ENCODE measurements at regions not wholly inside any gene's neighbourhood (a gene's known extent, or its start where the extent isn't known, plus 50 kb on each side); places are given as distances from the start of the nearest gene placed in this dataset.

DNA sequence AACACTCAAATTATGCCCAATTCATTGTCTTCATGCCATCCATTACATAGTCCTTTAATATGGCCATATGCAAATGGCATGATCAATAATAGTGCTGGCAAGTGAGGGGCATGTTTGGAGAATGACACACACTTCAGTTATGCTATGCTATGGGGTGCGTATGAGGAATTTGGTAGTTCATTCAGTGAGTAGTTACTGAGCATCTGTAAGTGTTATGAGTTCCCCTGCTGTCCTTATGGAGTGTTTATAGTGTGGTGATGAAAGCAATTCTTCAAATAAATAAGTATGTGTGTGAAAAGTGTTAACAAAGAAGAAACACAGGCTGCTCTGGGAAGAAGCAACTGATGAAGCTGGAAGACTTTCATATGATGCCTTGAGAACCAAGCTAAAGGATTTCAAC is 383.7 kb upstream of the SLC14A2 start:
- TF ChIP-seq, protein P1, sequence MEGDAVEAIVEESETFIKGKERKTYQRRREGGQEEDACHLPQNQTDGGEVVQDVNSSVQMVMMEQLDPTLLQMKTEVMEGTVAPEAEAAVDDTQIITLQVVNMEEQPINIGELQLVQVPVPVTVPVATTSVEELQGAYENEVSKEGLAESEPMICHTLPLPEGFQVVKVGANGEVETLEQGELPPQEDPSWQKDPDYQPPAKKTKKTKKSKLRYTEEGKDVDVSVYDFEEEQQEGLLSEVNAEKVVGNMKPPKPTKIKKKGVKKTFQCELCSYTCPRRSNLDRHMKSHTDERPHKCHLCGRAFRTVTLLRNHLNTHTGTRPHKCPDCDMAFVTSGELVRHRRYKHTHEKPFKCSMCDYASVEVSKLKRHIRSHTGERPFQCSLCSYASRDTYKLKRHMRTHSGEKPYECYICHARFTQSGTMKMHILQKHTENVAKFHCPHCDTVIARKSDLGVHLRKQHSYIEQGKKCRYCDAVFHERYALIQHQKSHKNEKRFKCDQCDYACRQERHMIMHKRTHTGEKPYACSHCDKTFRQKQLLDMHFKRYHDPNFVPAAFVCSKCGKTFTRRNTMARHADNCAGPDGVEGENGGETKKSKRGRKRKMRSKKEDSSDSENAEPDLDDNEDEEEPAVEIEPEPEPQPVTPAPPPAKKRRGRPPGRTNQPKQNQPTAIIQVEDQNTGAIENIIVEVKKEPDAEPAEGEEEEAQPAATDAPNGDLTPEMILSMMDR (optimal IDR thresholded peaks at IDR 0.05 in 1 of 3, IDR thresholded peaks at IDR 0.05 in 1 of 3, conservative IDR thresholded peaks at IDR 0.05 in 1 of 3; ENCODE audit: extremely low read depth in 1 of 3, insufficient read depth in 2 of 3, low read length in 3 of 3) = no peak
- TF ChIP-seq EZH2 (IDR thresholded peaks at IDR 0.05; ENCODE audit: low read length) = no peak
